CD4-positive, alpha-beta T cell (primary cell): ENCODE measurements at regions not wholly inside any gene's neighbourhood (a gene's known extent, or its start where the extent isn't known, plus 50 kb on each side); places are given as distances from the start of the nearest gene placed in this dataset.

ENCODE experiments used
- ATAC-seq: fragments of 200-7000 bp; cut with Tn5 transposase; one replicate; pipeline ENCODE4 v1.10.0; 2022; ENCODE audit warnings: mild to moderate bottlenecking; ENCODE audit not compliant: poor library complexity
- CTCF ChIA-PET: fragments of 350-600 bp; sonication (Branson Sonifier 250); formaldehyde crosslinking; loops from one replicate; lab custom pipeline; 2021; ENCODE audit warnings: antibody characterized with exemption, inconsistent platforms; lab: Charles Lee
- POLR2A ChIA-PET: fragments of 350-600 bp; sonication (Branson Sonifier 250); formaldehyde crosslinking; loops from one replicate; lab custom pipeline; 2021; ENCODE audit warnings: antibody characterized with exemption, inconsistent platforms; lab: Charles Lee
- DNase-seq, 14 experiments: peaks; one replicate each; pipeline ENCODE4 v3.0.0-alpha.2; 2013 to 2020; ENCODE audit warnings: mixed read lengths in 2 of 14
- H3K27ac ChIP-seq, 2 donors: one replicate each; pipeline versions ENCODE4 v1.5.1 to v1.7.0; 2013; ENCODE audit warnings: low read length in 2 of 2, low read depth in 1 of 2, mild to moderate bottlenecking in 1 of 2
- H3K27me3 ChIP-seq, 2 experiments: 1 replicate in 1 of 2; 2 replicates in 1 of 2; pipeline versions ENCODE4 v1.6.1 to v1.7.0; 2013; ENCODE audit warnings: low read length in 2 of 2, control low read depth in 1 of 2, mild to moderate bottlenecking in 1 of 2, moderate library complexity in 1 of 2; ENCODE audit not compliant: insufficient read depth in 2 of 2, control insufficient read depth in 1 of 2
- H3K36me3 ChIP-seq: one replicate; pipeline ENCODE4 v1.6.1; 2013; ENCODE audit warnings: low read length, control low read depth; ENCODE audit not compliant: insufficient read depth
- H3K4me1 ChIP-seq: one replicate; pipeline ENCODE4 v1.6.1; 2013; ENCODE audit warnings: low read length, control low read depth; ENCODE audit not compliant: insufficient read depth
- H3K4me3 ChIP-seq: one replicate; pipeline ENCODE4 v1.5.1; 2013; ENCODE audit warnings: mild to moderate bottlenecking, low read length, moderate library complexity
- H3K9me3 ChIP-seq, 2 experiments: 1 replicate in 1 of 2; 2 replicates in 1 of 2; pipeline versions ENCODE4 v1.6.1 to v1.7.0; 2013; ENCODE audit warnings: low read length in 2 of 2, mild to moderate bottlenecking in 2 of 2, control low read depth in 1 of 2, moderate library complexity in 1 of 2; ENCODE audit not compliant: control insufficient read depth in 1 of 2, insufficient read depth in 1 of 2
- H3K27ac Mint-ChIP-seq: one replicate; pipeline ENCODE4 v1.8.0; 2020; ENCODE audit warnings: mixed read lengths
- H3K27me3 Mint-ChIP-seq: one replicate; pipeline ENCODE4 v1.8.0; 2021; ENCODE audit warnings: mixed read lengths
- H3K36me3 Mint-ChIP-seq: one replicate; pipeline ENCODE4 v1.8.0; 2021; ENCODE audit warnings: low read depth, mixed read lengths
- H3K4me1 Mint-ChIP-seq: one replicate; pipeline ENCODE4 v1.8.0; 2021; ENCODE audit warnings: low read depth, mixed read lengths
- H3K4me3 Mint-ChIP-seq: one replicate; pipeline ENCODE4 v1.8.0; 2020; ENCODE audit warnings: mild to moderate bottlenecking, mixed read lengths
- H3K9me3 Mint-ChIP-seq: one replicate; pipeline ENCODE4 v1.8.0; 2020; ENCODE audit warnings: mixed read lengths
- intact Hi-C, 2 experiments: fragments of 100-400 bp; cut with DNase I in 1 of 2; cut with micrococcal nuclease in 1 of 2; formaldehyde crosslinking; loops; one replicate each; pipeline versions ENCODE4 v1.15.1 to v1.9.0; 2023 to 2025; cut with DNase I, micrococcal nuclease
- TF ChIP-seq, protein P1 (sequence below): fragments of 200-600 bp; IDR thresholded peaks from one replicate; pipeline ENCODE4 v1.8.0; 2022; ENCODE audit warnings: antibody characterized with exemption, mild to moderate bottlenecking

DNA sequence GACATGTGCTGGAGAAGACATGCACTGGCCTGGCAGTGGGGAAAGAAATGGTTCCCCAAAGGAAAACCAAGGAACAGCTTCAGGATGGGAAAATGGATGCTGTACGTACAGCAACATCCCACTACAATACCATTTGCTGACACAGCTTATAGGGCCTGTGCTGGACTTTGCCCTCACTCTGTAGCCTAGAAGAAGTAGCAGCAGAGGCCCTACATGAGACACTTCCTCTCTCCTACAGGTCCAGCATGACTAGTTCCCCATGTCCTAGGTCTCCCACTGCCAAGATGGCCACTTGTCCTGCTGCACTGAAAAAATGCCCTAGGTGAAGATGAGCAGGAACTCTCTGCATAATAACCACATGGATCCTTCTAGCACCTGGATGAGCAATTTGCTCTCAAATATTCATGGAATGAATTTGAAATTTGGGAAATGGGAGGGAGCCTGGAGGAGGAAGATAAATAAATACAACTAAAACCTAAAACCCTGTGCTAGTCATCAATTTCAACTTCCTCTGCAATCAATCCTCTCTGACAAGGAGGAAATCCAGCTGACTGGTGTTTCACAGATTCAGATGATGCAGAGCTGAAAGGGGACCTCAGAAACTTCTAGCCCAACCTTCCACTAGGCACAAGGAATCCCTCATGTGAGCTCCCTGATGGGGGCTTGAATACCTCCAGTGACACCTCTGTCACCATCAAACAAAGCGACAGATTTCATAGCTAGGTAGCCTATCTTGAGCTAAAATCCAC is 514.3 kb upstream of the PPP2R3A start:
- Mint-ChIP-seq H3K4me1 (no peaks in the 10 kb centered on the region), H3K36me3 (no peaks in the 10 kb centered on the region), H3K4me3 (no peak overlapping the region), H3K27me3 (no peaks in the 10 kb centered on the region), H3K9me3 (no peaks in the 10 kb centered on the region), H3K27ac (no peak overlapping the region)
- DNase-seq: no peak
- TF ChIP-seq, protein P1, sequence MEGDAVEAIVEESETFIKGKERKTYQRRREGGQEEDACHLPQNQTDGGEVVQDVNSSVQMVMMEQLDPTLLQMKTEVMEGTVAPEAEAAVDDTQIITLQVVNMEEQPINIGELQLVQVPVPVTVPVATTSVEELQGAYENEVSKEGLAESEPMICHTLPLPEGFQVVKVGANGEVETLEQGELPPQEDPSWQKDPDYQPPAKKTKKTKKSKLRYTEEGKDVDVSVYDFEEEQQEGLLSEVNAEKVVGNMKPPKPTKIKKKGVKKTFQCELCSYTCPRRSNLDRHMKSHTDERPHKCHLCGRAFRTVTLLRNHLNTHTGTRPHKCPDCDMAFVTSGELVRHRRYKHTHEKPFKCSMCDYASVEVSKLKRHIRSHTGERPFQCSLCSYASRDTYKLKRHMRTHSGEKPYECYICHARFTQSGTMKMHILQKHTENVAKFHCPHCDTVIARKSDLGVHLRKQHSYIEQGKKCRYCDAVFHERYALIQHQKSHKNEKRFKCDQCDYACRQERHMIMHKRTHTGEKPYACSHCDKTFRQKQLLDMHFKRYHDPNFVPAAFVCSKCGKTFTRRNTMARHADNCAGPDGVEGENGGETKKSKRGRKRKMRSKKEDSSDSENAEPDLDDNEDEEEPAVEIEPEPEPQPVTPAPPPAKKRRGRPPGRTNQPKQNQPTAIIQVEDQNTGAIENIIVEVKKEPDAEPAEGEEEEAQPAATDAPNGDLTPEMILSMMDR: no peak
- H3K4me3 ChIP-seq: no peak overlapping the region
- no peaks in the 10 kb centered on the region for H3K36me3 ChIP-seq
- H3K4me1 ChIP-seq: no peaks in the 10 kb centered on the region
- H3K27me3 ChIP-seq: no peaks in the 10 kb centered on the region
- ChIA-PET CTCF (no interaction called here), POLR2A (no interaction called here)
- ATAC-seq: no peak
- no peak overlapping the region for H3K27ac ChIP-seq
- peaks cover 0 to 14% of the 10 kb centered on the region in 2 experiments for H3K9me3 ChIP-seq
- intact Hi-C loops: no loop called here

- no peaks in the 10 kb centered on the region for H3K36me3 ChIP-seq
- ChIA-PET POLR2A (no interaction called here), CTCF (interaction anchor here (1.4 kb wide), 1 partner anchor 10 kb away, joined by 3 read pairs; no protein-coding TSS in a partner anchor)
- H3K4me3 ChIP-seq: no peak overlapping the region
- no peaks in the 10 kb centered on the region for H3K4me1 Mint-ChIP-seq
- TF ChIP-seq, protein P1: no peak
- intact Hi-C loops: no loop called here
- DNase-seq (no peak), ATAC-seq (no peak)
- H3K4me1 ChIP-seq: no peaks in the 10 kb centered on the region
- H3K4me3 Mint-ChIP-seq: no peak overlapping the region
- H3K9me3 ChIP-seq: peaks cover 0 to 17% of the 10 kb centered on the region in 2 experiments
- H3K27me3 ChIP-seq: no peaks in the 10 kb centered on the region
- H3K27me3 Mint-ChIP-seq: no peaks in the 10 kb centered on the region
- H3K9me3 Mint-ChIP-seq: no peaks in the 10 kb centered on the region
- H3K27ac ChIP-seq: no peak overlapping the region
- no peak overlapping the region for H3K27ac Mint-ChIP-seq
- H3K36me3 Mint-ChIP-seq: no peaks in the 10 kb centered on the region
These were observed 512.6 kb upstream of the PPP2R3A start for GRCh38 chr3:135452881-135453280.

- no peaks in the 10 kb centered on the region for H3K9me3 Mint-ChIP-seq
- Histone ChIP-seq H3K4me1 (no peaks in the 10 kb centered on the region), H3K9me3 (peaks cover 0 to 17% of the 10 kb centered on the region in 2 experiments), H3K36me3 (no peaks in the 10 kb centered on the region), H3K4me3 (no peak overlapping the region), H3K27me3 (no peaks in the 10 kb centered on the region), H3K27ac (no peak overlapping the region)
- H3K27ac Mint-ChIP-seq: no peak overlapping the region
- DNase-seq: no peak
- POLR2A ChIA-PET: no interaction called here
- H3K4me1 Mint-ChIP-seq: no peaks in the 10 kb centered on the region
- CTCF ChIA-PET: interaction anchor here (1.4 kb wide), 1 partner anchor 11 kb away, joined by 3 read pairs; no protein-coding TSS in a partner anchor
- intact Hi-C loops: no loop called here
- H3K4me3 Mint-ChIP-seq: no peak overlapping the region
- H3K27me3 Mint-ChIP-seq: no peaks in the 10 kb centered on the region
- no peak for ATAC-seq
- TF ChIP-seq, protein P1: no peak
- no peaks in the 10 kb centered on the region for H3K36me3 Mint-ChIP-seq
These were observed 512.2 kb upstream of the PPP2R3A start for GRCh38 chr3:135453326-135453725.
